Mesendoderm (in vitro differentiated cells): ENCODE measurements at regions not wholly inside any gene's neighbourhood (a gene's known extent, or its start where the extent isn't known, plus 50 kb on each side); places are given as distances from the start of the nearest gene placed in this dataset.

ENCODE experiments used
- DNase-seq: peaks from one replicate; pipeline ENCODE4 v3.0.0; 2013
- H2AK5ac ChIP-seq: 2 replicates; pipeline ENCODE4 v1.6.1; 2013; ENCODE audit warnings: low read length, inconsistent platforms
- H2BK120ac ChIP-seq: 2 replicates; pipeline ENCODE4 v1.6.1; 2013; ENCODE audit warnings: low read depth, mild to moderate bottlenecking, low read length, moderate library complexity, mixed read lengths
- H2BK15ac ChIP-seq: replicated peaks from 2 replicates; pipeline ENCODE4 v1.6.1; 2013; ENCODE audit warnings: low read depth, mild to moderate bottlenecking, moderate library complexity
- H2BK5ac ChIP-seq: 2 replicates; pipeline ENCODE4 v1.6.1; 2013; ENCODE audit warnings: low read length, inconsistent platforms
- H3K18ac ChIP-seq: 2 replicates; pipeline ENCODE4 v1.6.1; 2013; ENCODE audit warnings: mild to moderate bottlenecking, low read length, mixed read lengths
- H3K23ac ChIP-seq: one replicate; pipeline ENCODE4 v1.6.1; 2013; ENCODE audit warnings: low read length
- H3K27ac ChIP-seq: 2 replicates; pipeline ENCODE4 v1.5.1; 2013; ENCODE audit warnings: low read depth, mild to moderate bottlenecking, inconsistent platforms, low read length, moderate library complexity
- H3K27me3 ChIP-seq: 2 replicates; pipeline ENCODE4 v1.6.1; 2013; ENCODE audit warnings: low read length, control low read depth, mild to moderate bottlenecking, inconsistent platforms; ENCODE audit not compliant: insufficient read depth, poor library complexity
- H3K36me3 ChIP-seq: 2 replicates; pipeline ENCODE4 v1.6.1; 2013; ENCODE audit warnings: low read length, inconsistent platforms; ENCODE audit not compliant: control insufficient read depth, insufficient read depth
- H3K4ac ChIP-seq: one replicate; pipeline ENCODE4 v1.6.1; 2013; ENCODE audit warnings: low read depth, mild to moderate bottlenecking, low read length, moderate library complexity
- H3K4me1 ChIP-seq: 2 replicates; pipeline ENCODE4 v1.6.1; 2013; ENCODE audit warnings: low read depth, low read length, inconsistent platforms; ENCODE audit not compliant: control insufficient read depth
- H3K4me2 ChIP-seq: 2 replicates; pipeline ENCODE4 v1.6.1; 2013; ENCODE audit warnings: low read length
- H3K4me3 ChIP-seq: 2 replicates; pipeline ENCODE4 v1.5.1; 2013; ENCODE audit warnings: mild to moderate bottlenecking, low read length
- H3K56ac ChIP-seq: one replicate; pipeline ENCODE4 v1.6.1; 2013; ENCODE audit warnings: low read length
- H3K79me1 ChIP-seq: 2 replicates; pipeline ENCODE4 v1.6.1; 2013; ENCODE audit warnings: low read length, inconsistent platforms
- H3K79me2 ChIP-seq: 2 replicates; pipeline ENCODE4 v1.6.1; 2013; ENCODE audit warnings: mild to moderate bottlenecking, low read length; ENCODE audit not compliant: control insufficient read depth, insufficient read depth
- H3K9ac ChIP-seq: 2 replicates; pipeline ENCODE4 v1.6.1; 2013; ENCODE audit warnings: low read length, inconsistent platforms
- H4K5ac ChIP-seq: one replicate; pipeline ENCODE4 v1.6.1; 2013; ENCODE audit warnings: low read length
- H4K8ac ChIP-seq: one replicate; pipeline ENCODE4 v1.6.1; 2013; ENCODE audit warnings: low read depth, mild to moderate bottlenecking, control low read depth, low read length, moderate library complexity
- WGBS: extraction: QIAGEN DNeasy Blood & Tissue Kit; methylation state at CpG from one replicate; pipeline ENCODE4 v1.1.7; 2013; ENCODE audit warnings: low lambda C conversion rate, missing lambda C conversion rate; ENCODE audit not compliant: insufficient coverage; ENCODE audit errors: extremely low coverage; 5-methylcytosine and 5-hydroxymethylcytosine counted together

- Histone ChIP-seq H3K18ac (no peak overlapping the region), H4K8ac (no peak overlapping the region), H2BK5ac (no peak overlapping the region), H3K27ac (no peak overlapping the region), H4K5ac (no peak overlapping the region), H3K9ac (no peak overlapping the region), H2AK5ac (no peak overlapping the region), H3K4me1 (no peaks in the 10 kb centered on the region), H3K4ac (no peak overlapping the region), H3K79me2 (no peaks in the 10 kb centered on the region), H3K56ac (no peak overlapping the region), H3K79me1 (no peaks in the 10 kb centered on the region), H2BK15ac (no peak overlapping the region), H3K4me2 (no peak overlapping the region), H3K23ac (no peak overlapping the region), H3K36me3 (no peaks in the 10 kb centered on the region), H3K4me3 (no peak overlapping the region), H2BK120ac (no peak overlapping the region), H3K27me3 (no peaks in the 10 kb centered on the region)
- peak; percentile 67 for DNase-seq
- no CpG with 5 or more reads among the region's 3 CpGs for WGBS
These were observed 86.3 kb upstream of the TBX3 start for GRCh38 chr12:114770323-114770722.

GRCh38 chr12:114769634-114770033 lies 85.7 kb upstream of the TBX3 start:
- no peak overlapping the region for H2BK120ac ChIP-seq
- no peak overlapping the region for H3K18ac ChIP-seq
- no peak overlapping the region for H3K4ac ChIP-seq
- H3K56ac ChIP-seq = no peak overlapping the region
- H4K5ac ChIP-seq = no peak overlapping the region
- H3K9ac ChIP-seq = no peak overlapping the region
- no peaks in the 10 kb centered on the region for H3K79me2 ChIP-seq
- no peak overlapping the region for H4K8ac ChIP-seq
- no peak overlapping the region for H3K23ac ChIP-seq
- H2BK15ac ChIP-seq = no peak overlapping the region
- H3K4me3 ChIP-seq = no peak overlapping the region
- H3K4me2 ChIP-seq = no peak overlapping the region
- no peaks in the 10 kb centered on the region for H3K79me1 ChIP-seq
- WGBS = no CpG with 5 or more reads among the region's 4 CpGs
- H2AK5ac ChIP-seq = no peak overlapping the region
- no peak for DNase-seq
- H3K36me3 ChIP-seq = no peaks in the 10 kb centered on the region
- H2BK5ac ChIP-seq = no peak overlapping the region
- no peaks in the 10 kb centered on the region for H3K27me3 ChIP-seq
- H3K27ac ChIP-seq = no peak overlapping the region
- no peaks in the 10 kb centered on the region for H3K4me1 ChIP-seq

GRCh38 chr12:114767906-114768722 lies 84.1 kb upstream of the TBX3 start:
- Histone ChIP-seq H3K36me3 (no peaks in the 10 kb centered on the region), H3K56ac (no peak overlapping the region), H3K18ac (no peak overlapping the region), H3K79me2 (no peaks in the 10 kb centered on the region), H2BK5ac (no peak overlapping the region), H2BK15ac (no peak overlapping the region), H3K4ac (no peak overlapping the region), H2AK5ac (no peak overlapping the region), H3K79me1 (no peaks in the 10 kb centered on the region), H4K5ac (no peak overlapping the region), H3K27ac (no peak overlapping the region), H2BK120ac (no peak overlapping the region), H3K4me3 (no peak overlapping the region), H3K23ac (no peak overlapping the region), H3K4me1 (no peaks in the 10 kb centered on the region), H4K8ac (no peak overlapping the region), H3K4me2 (no peak overlapping the region), H3K27me3 (no peaks in the 10 kb centered on the region), H3K9ac (no peak overlapping the region)
- no CpG with 5 or more reads among the region's 14 CpGs for WGBS
- no peak for DNase-seq

GRCh38 chr12:114767084-114767760 lies 83.2 kb upstream of the TBX3 start:
- no peak overlapping the region for H2BK15ac ChIP-seq

GRCh38 chr12:114765960-114766691 lies 82.2 kb upstream of the TBX3 start:
- Histone ChIP-seq H3K9ac (no peak overlapping the region), H3K56ac (no peak overlapping the region)

More at GRCh38 chr12:114767084-114767760, 83.2 kb upstream of the TBX3 start:
- Histone ChIP-seq H3K79me2 (no peaks in the 10 kb centered on the region), H3K4ac (no peak overlapping the region), H4K8ac (no peak overlapping the region), H3K56ac (no peak overlapping the region), H3K9ac (no peak overlapping the region), H3K79me1 (no peaks in the 10 kb centered on the region), H3K4me2 (no peak overlapping the region), H2BK120ac (no peak overlapping the region), H3K18ac (no peak overlapping the region), H3K4me3 (no peak overlapping the region), H3K27ac (no peak overlapping the region), H3K27me3 (no peaks in the 10 kb centered on the region), H4K5ac (no peak overlapping the region), H2BK5ac (no peak overlapping the region), H3K23ac (no peak overlapping the region), H2AK5ac (no peak overlapping the region), H3K36me3 (no peaks in the 10 kb centered on the region), H3K4me1 (no peaks in the 10 kb centered on the region)
- whole genome bisulfite sequencing = no CpG with 5 or more reads among the region's 19 CpGs
- DNase-seq = no peak

More at GRCh38 chr12:114765960-114766691, 82.2 kb upstream of the TBX3 start:
- Histone ChIP-seq H3K4me3 (no peak overlapping the region), H2BK15ac (no peak overlapping the region), H3K4me2 (no peak overlapping the region), H3K79me1 (no peaks in the 10 kb centered on the region), H3K18ac (no peak overlapping the region), H3K23ac (no peak overlapping the region), H2AK5ac (no peak overlapping the region), H2BK5ac (no peak overlapping the region), H3K27me3 (no peaks in the 10 kb centered on the region), H3K79me2 (no peaks in the 10 kb centered on the region), H3K4ac (no peak overlapping the region), H4K5ac (no peak overlapping the region), H2BK120ac (no peak overlapping the region), H3K4me1 (no peaks in the 10 kb centered on the region), H3K27ac (no peak overlapping the region), H3K36me3 (no peaks in the 10 kb centered on the region), H4K8ac (no peak overlapping the region)
- DNase-seq = no peak
- no CpG with 5 or more reads among the region's 11 CpGs for WGBS
